ENCODE measurements at regions not wholly inside any gene's neighbourhood (a gene's known extent, or its start where the extent isn't known, plus 50 kb on each side); places are given as distances from the start of the nearest gene placed in this dataset.

DNA sequence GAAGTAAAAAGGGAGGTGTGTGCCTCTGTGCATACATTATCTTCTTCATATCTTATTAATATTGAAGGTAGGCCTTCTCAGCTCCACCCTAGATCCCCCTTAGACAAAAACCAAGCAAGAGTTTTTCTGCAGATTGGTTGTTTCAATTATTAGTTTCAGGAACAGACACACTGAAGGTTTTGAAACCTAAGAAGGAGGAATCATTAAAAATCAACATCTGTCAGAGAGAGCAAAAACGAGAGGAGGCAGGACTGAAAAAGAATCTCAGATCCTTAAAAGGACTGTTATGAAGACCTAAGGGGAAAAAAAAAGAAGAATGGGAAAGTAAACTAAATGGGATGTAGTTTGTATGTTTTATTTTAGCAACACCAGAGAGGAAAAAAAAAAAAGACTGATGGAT, 560.8 kb upstream of the JAG1 start:
- DNase-seq (ENCODE audit: low spot score) = no peak
- no peak for FAIRE-seq

DNA sequence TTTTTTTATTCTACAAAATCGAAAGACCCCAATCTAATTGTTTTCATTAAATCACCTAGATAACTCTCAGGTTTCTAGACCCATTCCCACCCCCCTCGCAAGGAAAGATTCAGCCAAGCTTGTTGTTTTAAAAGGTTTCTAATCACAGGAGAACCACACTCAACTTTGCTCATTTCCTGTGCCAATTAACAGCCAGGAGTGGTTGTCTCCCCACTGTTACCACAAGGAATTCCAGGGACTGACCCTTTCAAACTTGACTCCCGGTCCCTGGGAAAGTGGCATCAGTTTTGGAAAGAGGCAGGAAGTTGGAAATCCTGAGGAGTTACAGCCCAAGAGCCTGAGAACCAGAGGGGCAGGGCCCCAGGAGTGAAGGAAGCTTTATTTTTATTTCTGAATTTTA, 561.3 kb upstream of the JAG1 start:
- FAIRE-seq = peak; percentile 89
- peak; percentile 72 for DNase-seq (ENCODE audit: low spot score)

DNA sequence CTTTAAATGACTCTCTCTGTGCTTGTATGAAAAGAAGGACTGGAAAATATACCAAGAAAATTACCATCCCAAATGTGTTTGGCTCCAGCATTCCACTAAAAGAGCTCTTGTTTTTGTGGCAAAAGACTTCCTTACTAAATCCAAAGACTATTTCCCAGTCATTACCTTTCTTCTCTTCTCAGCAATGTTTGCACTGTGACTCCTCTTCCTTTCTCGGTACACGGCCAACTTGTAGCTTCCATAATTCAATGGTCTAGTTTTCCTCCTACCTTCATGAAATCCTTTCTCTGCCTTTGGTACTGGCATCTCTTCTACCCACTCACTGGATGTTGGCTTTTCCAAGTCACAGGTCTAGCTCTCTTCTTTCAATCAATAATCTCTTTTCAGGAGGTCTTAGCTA, 568.5 kb upstream of the JAG1 start:
- DNase-seq (ENCODE audit: low spot score) = no peak
- no peak for FAIRE-seq

DNA sequence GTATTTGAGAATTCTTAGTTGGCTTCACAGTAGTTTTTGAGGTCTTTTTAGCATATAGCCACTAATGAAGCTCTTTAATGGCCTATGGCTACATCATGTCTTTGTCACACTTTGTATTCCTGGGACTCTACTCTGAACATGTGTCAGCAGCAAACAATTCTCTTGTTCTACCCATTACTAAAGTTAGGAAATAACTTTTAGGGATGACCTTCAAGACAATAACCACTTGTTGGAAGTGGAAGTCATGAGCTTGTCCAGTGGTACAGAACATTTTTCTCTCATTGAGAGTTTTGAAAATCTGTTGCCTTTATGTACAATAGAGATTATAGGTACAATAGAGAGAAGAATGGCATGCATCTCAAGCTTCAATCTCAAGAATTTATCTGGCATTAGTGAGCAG, 571.6 kb upstream of the JAG1 start:
- DNase-seq (ENCODE audit: low spot score) (no peak), FAIRE-seq (no peak)

DNA sequence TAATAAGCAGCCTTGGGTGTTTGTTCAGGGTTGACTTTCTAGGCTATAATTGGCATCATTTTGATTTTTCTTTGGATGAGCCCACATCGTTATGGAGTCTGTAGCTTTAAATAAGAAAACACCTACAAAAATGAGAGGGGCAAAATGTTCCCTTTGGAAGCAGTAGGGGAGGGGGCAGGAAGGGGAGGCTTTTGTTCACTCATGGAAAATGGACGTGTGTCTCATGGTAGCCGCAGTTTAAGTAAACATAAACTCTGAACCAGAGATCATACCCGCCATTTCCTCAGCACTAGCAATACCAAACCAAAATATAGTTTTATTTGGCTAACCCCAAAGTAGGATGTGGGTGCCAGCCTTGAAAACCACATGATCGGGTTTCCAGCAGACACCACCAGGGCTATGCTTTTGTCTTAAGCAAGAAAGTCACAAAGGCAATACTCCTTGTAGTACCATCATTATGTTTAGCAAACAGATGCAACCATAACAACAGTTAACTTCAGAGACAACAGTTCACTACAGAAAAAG, 572.5 kb upstream of the JAG1 start:
- FAIRE-seq = no peak
- DNase-seq (ENCODE audit: low spot score) = no peak

DNA sequence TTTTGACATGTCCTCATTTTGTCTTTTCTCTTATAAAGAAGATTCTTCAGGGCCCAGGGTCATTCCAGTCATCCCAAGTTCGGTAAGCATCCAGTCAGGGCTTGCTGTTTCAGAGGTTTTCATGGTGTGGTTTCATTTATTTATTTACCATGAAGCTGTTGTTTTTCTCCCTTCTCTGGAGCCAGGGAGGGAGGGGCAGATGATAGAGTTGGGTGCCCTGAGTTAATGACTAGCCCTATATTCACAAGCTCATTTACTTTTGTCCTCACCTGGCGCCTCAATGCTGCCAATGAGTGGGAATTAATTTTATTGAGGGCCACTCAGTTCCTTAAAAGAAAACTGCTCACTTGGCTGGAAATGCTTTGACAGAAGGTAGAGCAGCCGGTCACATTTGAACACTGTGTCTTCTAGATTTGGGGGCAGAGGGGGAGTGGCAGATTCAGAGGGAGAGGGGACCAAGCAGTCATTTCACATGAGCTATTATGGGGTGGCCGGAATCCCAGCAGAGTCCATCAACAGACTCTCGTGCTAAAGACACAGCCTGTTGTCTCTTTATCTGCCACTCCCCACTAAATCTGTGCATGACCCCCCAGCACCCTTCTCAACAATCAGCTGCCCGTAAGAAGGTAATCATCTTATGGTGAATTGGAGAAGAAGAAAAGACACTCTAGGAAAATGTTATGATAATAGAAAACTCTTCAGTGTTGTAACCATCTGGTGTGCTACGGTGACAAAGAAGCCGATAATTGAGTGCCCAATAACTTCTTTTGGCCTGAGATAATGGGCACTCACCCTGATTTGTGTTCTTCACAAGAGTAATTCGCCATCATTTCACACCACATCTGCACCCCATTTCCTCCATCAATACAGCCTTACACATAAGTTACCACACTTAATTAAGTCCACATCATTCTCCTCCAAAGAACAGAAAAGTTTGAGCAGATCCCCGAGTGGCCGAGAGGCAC, 573.5 kb upstream of the JAG1 start:
- no peak for DNase-seq (ENCODE audit: low spot score)

DNA sequence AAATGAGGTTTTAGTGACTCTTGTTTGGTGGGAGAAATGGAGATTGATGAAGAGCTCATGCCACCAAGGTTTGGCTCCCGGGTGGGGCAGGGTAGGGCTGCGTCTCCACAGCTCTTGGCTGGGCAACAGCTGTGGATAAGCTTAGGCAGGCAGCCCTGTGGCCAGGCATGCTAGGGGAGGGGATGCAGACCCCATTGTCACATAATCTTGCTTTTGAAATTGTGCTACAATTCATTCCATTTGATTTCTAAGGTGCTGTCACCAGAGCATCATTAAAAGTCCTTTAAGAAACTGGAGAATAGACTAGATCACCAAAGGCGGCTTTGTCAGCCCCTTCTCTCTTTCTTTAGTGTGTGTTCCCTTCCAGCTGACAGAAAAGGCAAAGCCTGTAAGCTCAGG, 574.2 kb upstream of the JAG1 start:
- no peak for DNase-seq (ENCODE audit: low spot score)
- FAIRE-seq = no peak

More for the DNA sequence above, 573.5 kb upstream of the JAG1 start:
- no peak for FAIRE-seq

DNA sequence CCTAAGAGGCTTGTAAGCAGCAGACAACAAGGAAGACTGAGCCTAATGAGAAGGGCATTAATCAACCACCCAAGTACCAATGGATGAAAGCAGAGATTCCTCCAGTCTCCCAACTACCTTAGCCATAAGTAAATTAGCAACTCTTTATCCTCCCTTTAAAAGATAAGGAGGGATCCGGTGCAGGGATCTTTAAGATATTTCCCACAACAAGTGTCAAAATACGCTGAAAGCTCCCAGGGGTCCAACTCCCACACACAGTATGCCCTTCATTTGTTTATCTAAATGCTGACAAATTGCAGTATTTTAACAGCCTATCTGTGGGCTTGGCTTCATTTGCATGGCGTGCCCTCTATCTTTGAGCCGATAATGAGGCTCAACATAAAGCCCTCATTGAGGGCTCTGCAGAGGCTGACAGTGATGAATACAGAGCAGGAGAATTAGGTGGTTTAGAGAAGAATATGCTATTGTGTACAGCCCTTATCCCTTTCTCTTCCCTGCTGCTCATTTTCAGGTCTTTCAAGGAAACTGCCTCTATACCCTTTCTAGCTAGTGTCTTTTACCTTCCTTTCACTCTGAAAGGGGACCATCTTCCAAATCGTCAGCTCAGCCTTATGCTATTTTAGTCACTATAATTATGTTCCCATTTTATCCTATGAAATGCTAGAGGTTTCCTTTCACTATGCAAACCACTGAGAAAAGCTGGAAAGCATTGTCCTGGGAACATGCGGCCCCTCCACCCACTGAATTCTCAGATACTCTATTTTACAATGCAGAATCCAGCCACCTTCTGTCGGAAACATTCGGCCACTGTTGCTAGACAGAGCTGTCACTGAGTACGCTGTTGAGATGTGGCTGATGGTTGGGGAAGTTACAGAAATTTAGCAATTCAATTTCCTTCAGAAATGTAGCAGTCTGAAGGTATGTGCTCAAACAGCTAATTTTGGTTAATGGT, 575.2 kb upstream of the JAG1 start:
- DNase-seq (ENCODE audit: low spot score) (no peak), FAIRE-seq (no peak)

DNA sequence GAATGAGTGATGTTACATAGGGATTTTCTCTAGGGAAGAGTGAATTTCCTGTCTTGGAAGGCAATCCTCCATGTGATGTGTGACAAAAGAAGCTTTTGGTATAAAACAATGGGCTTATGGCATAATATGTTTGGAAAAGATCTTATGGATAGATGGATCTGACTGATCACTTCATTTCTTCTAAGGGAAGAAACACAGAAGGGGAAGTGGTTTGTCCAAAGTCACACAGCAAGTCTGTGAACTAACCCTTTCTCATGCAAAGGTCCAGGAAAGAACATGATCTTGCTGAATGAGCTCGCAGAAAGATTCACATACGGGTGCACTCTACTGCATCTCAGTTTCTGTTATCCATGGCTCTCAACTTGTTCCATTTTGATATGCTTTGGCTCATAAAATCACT, 575.9 kb upstream of the JAG1 start:
- no peak for FAIRE-seq

DNA sequence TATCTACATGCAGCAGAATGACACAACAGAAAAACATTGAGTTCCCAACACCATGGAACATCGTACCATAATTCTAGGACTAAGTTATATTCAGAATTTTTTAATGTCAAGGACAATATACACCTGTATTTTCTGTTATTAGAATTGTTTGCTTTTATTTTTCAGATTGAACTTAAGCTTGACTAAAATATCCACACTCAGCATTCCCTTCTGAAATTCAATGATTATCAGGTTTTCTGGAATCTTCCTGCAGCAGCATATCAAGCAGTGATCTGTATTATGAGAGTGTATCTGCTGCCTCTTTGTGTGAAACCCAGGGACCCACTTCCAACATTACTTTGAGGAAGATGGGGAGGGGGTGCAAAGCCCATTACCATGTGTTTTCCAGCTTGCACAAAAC, 578.6 kb upstream of the JAG1 start:
- no peak for FAIRE-seq
- no peak for DNase-seq (ENCODE audit: low spot score)

More for the DNA sequence above, 575.9 kb upstream of the JAG1 start:
- DNase-seq (ENCODE audit: low spot score) = no peak

DNA sequence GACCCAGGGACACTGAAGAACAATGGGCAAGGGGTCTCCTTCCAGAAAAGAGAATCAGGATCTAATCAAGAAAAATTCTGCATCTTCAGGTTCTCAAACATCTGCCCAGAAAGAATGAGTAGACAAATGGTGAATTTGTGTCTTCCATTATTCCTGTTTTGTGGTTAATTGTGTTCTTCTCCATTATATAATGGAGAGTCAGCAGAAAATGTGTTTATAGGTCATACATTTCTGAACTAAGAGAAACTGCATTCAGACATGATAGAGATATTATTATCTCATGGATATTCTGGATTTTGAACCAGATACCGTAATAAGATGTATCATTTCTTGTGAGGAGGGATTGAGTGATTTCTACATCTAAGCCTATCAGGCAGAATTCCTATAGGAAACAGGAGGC, 581.7 kb upstream of the JAG1 start:
- no peak for FAIRE-seq
- no peak for DNase-seq (ENCODE audit: low spot score)

DNA sequence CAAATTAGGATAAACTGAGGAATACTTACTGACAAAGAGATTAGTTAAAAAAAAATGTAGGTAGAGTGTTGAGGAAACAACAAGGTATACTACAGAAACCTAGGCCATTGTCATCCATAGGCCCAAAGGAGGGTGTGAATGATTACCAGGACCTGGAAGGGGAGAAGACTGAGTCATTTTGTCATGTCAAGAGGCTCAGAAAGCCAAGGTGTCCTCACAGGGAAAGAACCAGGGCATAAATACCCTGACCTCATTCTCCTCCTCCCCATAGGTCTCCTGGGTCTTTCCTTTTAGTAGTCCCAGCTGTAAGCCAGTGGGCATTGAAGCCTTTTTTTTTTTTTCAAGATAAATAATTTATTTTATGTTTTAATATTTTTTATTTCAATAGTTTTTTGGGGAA, 582.1 kb upstream of the JAG1 start:
- peak; percentile 59 for FAIRE-seq
- peak; percentile 59 for DNase-seq (ENCODE audit: low spot score)

DNA sequence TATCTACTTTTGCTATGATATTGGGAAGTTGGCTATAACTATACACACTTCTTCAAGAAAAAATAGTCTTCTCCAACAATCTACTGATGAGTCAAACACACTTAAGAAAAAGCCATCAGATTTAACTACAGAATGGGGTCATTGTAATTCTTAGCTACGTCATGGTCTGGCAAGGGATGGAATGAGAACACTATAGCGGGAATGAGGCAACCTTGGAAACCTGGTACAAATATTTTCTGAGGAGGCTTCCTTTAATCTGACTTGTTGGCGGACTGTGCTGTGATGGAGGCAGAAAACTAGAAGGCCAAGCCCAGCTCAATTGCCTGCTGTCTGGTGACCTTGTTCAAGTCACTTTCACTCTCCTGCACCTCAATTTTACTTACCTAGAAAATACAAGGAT, 586.8 kb upstream of the JAG1 start:
- FAIRE-seq = no peak
- no peak for DNase-seq (ENCODE audit: low spot score)

DNA sequence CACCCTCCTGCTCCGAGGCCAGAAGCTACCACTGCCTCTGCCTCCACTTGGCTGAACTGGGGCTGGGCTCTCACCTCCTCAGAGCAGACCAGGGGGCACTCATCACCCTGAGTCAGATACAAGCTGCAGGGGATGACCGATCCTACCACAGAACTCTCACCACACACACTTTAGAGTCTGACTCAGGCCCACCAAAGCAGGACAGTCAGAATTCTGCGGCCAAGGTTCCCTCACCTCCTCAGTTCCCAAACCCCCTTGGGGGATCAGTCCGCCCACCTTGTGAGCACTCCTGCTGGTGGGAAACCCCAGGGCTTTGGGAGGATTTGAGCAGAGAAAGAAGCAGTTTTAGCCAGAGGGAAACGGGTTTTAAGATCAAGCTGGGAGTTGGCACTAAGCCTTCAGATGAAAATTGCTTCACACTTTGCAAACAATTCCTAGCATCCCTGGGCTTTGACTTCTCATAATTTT, 587.8 kb upstream of the JAG1 start:
- FAIRE-seq (peak; percentile 96), DNase-seq (ENCODE audit: low spot score) (peak; percentile 94)

DNA sequence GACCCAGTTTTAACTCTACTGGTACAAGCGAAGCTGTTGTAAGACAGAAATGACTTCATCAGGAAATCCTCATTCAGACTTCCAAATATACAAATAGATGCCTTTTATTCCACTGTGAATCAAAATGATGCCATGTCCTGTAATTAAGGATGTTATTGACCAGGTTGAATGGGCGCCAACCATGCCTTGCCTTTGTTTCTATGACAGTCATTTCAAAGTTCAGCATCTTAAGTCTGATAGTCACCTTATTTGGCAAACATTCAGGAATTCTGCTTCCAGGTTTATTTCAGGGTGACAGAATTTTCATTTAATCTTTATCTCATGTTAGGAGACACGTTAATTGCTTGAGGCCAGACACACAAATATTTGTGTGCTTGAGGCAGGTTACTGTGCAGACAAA, 592.8 kb upstream of the JAG1 start:
- FAIRE-seq = no peak
- DNase-seq (ENCODE audit: low spot score) = peak; percentile 59

DNA sequence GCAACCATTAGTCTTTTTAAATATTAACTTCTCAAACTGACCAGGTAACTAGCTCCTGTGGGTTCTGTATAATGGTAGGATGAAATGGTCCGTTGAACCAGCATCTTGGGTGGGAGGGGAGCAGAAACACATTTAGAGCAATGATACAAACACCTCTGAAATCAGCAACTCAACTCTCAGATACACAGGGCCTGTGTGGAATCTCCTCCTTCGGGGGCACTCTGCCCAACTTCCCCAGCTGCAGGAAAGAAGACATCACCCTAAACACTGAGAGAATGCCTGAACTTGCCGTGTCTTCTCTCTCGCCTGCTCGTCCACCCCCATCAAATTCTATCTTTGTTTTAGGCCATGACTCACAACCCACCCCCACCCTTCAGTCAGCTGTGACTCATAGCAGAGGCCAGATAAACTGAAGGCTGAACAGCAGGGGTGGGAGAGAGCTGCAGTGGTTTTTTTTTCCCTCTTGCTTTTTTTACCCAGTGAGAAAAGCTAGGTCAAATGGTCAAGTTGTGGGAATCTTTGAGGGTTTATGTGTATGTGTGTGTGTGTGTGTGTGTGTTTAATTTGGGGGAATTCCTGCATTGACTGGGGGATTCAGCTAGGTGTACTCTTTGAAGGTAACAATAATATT, 593.4 kb upstream of the JAG1 start:
- DNase-seq (ENCODE audit: low spot score) = peak; percentile 95
- peak; percentile 98 for FAIRE-seq

DNA sequence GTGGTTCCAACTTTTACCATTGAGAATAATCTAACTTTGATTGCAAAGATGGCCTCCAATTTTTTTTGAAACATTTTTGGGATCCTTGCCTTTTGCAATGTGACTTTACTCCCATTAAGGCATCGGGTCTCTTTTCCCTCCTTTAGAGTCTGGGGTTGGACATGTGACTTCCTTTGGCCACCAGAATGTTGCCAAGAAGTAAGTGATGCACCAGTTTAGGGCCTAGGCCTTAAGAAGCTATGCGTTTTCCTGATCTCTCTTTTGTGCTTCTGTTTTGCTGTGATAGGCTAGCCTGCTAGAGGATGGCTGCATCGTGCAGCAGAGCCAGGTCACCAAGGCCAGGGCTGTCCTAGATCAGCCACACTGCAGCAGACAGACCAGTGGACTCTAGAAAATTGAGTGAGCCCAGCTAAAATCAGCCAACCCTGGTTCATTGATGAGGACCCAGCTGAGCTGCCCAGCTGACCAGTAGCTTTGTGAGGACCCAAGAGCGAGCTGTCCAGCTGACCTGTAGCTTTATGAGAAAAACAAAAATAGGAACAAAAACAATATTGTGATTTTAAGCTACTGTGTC, 594.0 kb upstream of the JAG1 start:
- no peak for FAIRE-seq
- DNase-seq (ENCODE audit: low spot score) = no peak

DNA sequence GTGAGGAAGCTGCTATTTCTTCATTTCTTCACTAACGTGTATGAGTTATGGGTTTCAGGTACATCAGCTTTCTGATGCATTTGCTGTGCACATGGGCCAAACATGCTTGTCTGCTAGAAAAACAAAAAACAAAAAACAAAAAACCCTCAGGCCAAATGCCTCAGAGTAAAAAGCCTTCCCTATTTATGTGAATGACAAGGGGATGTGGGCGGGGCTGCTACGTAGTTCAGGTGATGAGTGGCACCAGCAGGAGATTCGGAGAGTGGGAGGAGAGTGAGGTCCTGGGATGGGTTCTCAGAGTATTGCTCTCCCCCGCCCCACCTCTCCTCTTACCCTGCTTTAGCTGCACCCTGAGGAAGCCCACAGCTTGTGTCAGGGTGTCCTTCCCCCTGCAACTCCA, 596.8 kb upstream of the JAG1 start:
- DNase-seq (ENCODE audit: low spot score) (no peak), FAIRE-seq (no peak)

DNA sequence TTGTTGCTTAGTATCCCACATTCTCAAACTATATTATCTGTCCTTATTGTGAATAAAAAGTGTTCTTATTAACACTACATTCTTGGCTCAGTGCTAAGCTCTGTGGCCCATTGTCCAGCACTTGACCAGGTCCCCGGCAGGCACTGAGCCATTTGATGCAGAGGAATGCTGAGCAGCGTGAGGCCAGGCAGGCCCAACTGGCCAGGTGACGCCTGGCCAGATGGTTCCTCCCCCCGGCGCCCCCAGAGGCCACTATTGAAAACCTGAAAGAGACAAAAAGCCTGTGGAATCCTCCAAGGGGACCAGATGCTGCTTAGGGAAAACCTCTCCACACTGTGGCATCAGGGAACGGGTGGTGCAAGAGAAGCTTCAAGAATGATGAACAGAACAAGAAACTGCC, 597.5 kb upstream of the JAG1 start:
- no peak for DNase-seq (ENCODE audit: low spot score)

DNA sequence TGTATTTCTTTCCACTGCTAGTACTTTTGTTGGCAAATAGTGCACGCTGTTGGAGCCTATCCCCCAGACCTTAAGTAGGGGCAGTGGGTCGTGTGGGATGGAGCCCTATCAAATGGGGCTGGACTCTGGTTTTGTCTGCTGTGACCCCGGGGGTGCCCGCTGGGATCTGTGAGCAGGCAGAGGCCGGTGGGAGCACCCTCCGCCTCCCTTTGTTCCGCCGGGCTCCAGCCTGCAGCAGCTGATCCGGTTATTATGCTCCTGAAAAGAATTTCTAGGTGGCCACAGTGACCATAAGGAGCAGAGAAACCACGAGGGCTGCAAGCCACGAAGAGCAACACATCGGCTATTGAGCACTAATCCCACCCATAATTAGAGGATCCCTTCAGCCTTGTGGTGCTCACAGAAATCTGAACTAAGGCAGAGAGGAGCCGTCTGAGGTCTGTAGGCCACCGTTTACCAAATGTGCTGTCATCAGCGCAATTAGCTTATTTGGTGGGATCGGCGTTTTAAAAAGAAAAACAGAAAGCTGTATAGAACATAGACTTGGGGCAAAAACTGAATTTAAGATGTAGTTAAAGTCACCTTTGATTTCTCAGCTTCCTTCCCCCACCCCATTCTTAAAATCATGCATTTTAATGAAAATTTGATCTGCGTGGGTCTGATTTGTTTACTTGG, 598.3 kb upstream of the JAG1 start:
- no peak for DNase-seq (ENCODE audit: low spot score)
- no peak for FAIRE-seq

More for the DNA sequence above, 597.5 kb upstream of the JAG1 start:
- no peak for FAIRE-seq

Data from RCC 7860 (cell line).